VCaP (cell line): ENCODE measurements at regions not wholly inside any gene's neighbourhood (a gene's known extent, or its start where the extent isn't known, plus 50 kb on each side); places are given as distances from the start of the nearest gene placed in this dataset.

Experiments used
- H3K27ac ChIP-seq: fragments of 450-650 bp; 2 replicates; pipeline ENCODE4 v1.5.1; 2017
- CTCF ChIP-seq: fragments of 450-650 bp; conservative IDR thresholded peaks from 2 replicates; pipeline ENCODE4 v1.5.1; 2017; ENCODE audit warnings: mild to moderate bottlenecking, moderate library complexity

- TF ChIP-seq CTCF: no peak
- no peak overlapping the region for H3K27ac ChIP-seq
These were observed 117.9 kb upstream of the GRIA4 start for GRCh38 chr11:105492010-105492409.

GRCh38 chr11:105491394-105491793, 118.5 kb upstream of the GRIA4 start:
- TF ChIP-seq CTCF: no peak
- H3K27ac ChIP-seq: no peak overlapping the region

GRCh38 chr11:105490333-105490732, 119.5 kb upstream of the GRIA4 start:
- no peak for TF ChIP-seq CTCF
- no peak overlapping the region for H3K27ac ChIP-seq

- no peak for TF ChIP-seq CTCF
These were observed 120.4 kb upstream of the GRIA4 start for GRCh38 chr11:105489446-105489845.

GRCh38 chr11:105486929-105487328, 122.9 kb upstream of the GRIA4 start:
- no peak for TF ChIP-seq CTCF
- H3K27ac ChIP-seq: no peak overlapping the region

More at GRCh38 chr11:105489446-105489845, 120.4 kb upstream of the GRIA4 start:
- H3K27ac ChIP-seq: no peak overlapping the region

GRCh38 chr11:105469931-105470330, 139.9 kb upstream of the GRIA4 start:
- TF ChIP-seq CTCF: no peak
- no peak overlapping the region for H3K27ac ChIP-seq

GRCh38 chr11:105468154-105468553, 141.7 kb upstream of the GRIA4 start:
- TF ChIP-seq CTCF: no peak
- H3K27ac ChIP-seq: no peak overlapping the region
